ENCODE measurements at regions not wholly inside any gene's neighbourhood (a gene's known extent, or its start where the extent isn't known, plus 50 kb on each side); places are given as distances from the start of the nearest gene placed in this dataset.

DNA sequence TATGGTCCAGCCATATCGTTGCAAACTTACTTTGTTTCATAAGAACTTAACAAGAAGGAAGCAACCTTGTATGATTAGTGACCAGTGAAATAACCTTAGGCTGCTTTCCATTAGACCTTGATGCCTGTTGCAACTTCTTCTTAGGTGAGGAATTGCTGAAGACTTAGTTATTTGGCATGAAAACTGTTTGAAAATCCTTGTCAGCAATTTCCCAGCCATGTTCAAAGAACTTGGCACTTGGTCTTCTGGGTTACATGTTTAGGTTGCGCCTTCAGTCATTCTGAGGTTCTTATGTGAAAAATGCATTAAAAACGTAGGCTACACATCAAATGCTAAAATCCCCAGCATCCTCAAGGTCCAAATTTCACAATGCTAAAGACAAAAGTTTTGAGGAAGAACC is 232.0 kb upstream of the CEP162 start:
- DNase-seq, result no peak

DNA sequence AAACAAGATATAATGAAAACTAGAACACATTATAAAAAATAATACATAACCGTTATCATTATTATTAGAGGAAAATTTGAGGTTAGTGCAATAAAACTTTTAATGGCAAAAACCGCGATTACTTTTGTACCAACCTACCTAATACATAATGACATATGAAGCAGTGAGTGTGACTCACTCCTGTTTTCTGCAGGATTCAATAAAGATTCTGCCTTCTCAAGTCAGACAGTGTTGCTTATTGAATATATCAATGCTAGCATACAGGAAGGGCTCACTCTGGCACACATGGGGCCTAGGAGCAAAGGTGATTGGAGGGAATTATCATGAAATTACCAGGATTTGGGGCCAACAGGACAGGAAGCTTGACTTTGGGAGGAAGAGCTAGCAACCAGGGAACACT is 230.8 kb upstream of the CEP162 start:
- DNase-seq, result no peak

DNA sequence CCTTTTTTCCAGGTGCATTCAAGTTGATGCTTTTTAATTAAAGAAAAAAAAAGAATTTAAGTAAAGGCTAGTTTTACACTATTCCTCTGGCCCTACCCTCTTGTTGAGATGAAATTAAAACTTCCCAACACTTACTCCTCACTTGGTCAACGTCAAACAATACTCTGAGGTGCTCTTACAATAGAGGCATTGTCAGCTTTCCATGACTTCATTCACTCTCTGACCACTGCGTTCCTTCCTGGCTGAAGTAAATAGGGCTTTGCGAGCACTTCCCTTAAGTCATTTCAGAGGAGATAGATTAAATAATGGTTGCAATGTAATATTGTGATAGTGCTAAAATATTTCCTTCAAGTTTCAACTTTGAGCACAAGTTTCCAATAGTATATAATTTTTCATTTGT is 229.8 kb upstream of the CEP162 start:
- DNase-seq, result no peak

DNA sequence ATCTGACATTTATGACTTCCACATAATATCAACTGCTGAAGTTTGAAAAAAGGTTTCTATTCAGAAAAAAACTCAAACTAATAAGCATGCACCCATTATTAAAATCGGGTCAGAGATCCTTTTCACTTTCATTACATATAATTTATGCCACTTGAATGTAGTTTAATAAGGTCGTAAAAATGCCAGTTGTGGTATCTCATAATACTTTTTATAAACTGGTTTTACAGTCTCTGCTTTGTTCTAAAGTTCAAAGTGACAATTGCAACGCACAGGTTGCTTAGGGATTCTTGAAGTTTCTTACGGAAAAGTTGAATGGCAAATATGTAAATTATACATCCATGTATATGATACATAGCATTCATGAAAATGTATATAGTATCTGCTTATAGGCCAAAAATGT is 229.4 kb upstream of the CEP162 start:
- no peak for DNase-seq

DNA sequence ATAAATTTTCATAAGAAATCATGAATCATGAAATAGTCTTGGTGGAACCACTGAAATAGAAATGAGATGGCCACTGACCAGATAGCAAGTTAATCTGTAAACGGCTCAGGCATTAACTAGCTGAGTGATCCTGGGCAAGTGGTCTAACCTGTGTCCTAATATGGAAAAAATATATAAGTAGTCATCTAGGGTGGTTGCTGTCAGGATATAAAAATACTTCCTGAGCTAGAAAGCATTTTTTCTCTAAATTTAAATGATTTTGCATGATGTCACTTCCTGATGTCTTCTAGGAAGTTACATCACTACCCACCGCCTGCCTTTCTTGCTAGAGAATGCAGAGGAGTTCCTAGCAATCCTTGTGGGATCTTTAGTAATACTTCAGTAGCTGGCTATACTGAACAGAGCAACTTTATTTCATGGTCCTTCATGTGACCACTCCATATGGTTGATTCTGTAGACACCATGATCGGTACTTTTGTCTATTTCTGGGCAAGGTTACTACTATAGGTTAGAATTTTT is 228.1 kb upstream of the CEP162 start:
- no peak for DNase-seq

DNA sequence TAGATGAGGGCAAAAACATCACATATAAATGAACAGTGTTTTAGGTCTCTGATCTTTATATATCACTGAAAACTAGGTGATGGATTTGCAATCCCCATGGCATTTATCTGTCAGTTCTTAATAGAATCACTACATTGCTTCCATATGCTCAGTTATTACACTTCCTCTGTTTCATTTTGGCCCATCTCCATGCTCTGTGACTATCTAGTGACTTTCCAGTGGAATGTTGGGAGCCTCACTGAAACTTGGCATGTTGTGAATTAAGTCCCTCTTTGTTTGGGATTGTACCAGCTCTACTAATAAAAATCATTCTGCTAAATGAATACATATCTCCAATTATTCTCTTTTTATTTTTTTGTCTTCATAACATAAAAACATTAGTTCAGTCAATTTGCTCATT is 226.1 kb upstream of the CEP162 start:
- DNase-seq, result no peak

DNA sequence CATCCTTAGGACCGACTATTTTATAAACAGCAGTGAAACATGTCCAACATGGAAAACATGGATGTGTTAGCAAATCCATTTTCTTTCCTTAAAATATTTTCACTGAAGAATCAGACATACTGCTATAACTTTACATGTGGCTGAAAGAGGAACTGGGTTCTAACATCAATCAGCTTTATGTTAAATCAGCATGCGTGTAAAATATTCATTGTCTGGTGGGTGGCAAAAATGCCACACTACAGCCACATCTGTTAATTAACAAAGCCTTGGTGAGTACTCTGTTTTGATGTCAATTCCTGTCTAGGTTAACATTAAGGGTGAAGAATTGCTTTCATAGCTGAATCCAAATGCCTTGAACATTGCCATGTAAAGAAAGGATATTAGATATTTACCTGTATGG is 222.6 kb upstream of the CEP162 start:
- no peak for DNase-seq

DNA sequence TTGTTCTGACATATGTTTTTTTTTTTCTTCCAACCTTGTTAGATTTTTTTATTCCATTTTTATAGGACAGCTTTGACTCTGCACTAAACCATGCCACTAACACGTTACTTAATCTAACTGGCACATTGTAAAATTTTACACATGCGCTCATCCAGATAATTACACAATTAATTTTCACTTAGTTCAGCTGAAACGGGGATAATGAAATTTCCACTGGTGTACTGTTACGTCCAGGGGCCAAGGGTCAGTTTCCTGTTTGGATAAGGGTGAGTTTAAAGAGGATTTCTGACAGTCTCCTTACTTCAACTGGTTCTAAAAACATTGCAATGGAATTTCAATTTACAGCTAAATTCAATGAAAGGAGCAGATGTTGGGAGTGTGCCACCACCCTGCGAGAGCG is 221.8 kb upstream of the CEP162 start:
- DNase-seq, result no peak

DNA sequence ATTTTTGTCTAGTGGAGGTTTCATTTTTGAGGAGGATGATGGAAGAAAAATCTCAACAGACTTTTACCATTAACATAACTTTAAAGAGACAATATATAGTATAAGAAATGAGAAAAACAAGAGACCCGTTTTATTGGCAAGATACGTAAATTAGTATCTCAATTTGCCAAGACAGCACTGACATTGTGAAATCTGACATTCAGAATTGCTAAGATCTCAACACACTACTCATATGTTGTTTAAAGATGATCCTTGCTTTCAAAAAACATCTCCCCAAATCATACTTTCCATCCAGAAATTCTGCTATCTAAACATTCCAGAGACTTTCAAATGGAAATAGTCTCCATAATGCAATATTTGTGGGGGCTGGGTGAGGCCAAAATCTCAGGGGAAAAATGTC is 220.9 kb upstream of the CEP162 start:
- no peak for DNase-seq

DNA sequence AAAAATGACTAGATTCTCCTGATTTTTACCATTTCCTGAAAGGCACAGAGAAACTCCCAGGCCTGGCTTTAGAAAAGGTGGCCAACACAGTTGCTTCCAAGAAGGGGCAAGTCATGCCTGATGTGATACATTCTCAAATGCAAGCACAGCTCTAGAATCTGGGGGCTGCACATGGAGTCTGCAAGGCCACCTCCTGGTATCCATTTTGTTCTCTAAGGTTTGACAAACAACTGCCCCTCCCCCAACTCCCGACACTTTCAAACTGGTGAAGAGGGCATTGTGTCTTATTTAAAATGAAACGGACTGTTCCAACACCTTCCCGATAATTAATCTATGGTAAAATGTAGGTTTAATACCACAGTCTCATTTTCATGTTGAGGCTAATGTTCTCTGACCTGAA is 220.2 kb upstream of the CEP162 start:
- DNase-seq, result no peak

DNA sequence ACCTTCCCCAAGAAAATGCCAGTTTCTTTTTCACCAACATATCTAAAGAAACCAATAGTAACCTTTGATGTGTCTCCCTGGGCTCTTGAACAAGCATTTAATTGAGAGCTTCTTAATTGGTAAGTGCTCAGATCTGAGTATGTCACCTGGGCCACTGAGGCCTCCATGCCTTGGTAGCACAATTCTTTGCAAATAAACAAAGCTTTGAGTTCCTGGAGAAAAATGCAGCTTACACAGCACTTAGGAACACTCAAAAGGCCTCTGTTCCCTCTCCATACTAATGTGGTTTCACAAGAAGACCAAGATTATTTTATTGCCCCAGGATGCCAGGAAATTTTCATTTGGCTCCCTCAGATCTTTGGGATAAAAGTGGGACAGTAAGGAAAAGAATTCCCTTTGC is 217.6 kb upstream of the CEP162 start:
- DNase-seq, result no peak

DNA sequence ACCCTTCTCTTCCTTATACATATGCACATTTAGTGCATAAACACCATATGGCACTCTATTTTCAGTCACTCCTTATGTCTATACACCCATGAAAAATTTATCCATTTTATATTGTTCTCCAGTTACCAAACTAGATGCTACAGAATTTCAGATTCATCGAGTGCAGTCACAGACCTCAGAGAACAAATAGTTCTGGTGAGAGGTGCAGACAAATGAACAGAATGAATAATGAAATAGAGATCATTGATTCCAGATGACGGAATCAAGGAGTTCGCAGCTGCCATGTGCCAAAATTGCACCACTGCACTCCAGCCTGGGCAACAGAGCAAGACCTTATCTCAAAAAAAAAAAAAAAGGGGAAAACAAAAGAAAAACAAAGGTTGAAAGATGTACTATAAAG is 214.8 kb upstream of the CEP162 start:
- no peak for DNase-seq

DNA sequence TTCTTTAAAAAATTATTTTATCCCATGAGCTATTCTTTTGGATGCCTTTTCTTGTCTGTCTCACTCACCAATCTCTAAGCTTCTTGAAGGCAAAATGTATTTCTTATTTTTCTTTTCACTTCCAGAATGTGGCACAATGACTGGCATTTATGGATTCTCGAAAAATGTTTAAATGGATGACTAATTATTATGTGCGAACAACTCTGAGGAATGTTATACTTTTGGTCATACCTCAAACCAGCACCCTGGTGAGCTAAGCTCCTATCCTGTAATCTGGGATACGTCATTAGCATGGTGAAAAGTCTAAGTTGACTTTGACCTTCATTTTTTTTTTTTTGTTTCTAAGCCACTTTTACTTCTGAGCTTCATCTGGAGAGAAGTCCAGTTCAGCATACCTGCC is 214.0 kb upstream of the CEP162 start:
- DNase-seq, result no peak

DNA sequence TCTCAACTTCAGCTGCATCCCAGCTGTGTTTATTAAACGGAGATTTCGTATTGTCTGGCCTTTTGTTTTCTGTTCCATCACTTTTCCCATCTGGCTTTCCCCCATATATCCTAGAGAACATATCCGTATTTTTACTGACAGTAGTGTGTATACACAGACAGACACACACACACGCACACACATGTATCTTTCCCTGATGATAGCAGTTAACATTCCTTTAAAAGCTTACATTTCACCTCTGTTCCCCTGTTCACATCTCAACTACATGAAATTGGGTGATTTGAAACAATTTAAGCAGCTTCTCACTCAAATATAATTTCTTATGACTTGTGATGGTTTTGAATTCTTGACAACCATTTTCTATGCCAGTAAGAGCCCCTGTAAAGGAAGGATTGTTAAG is 207.1 kb upstream of the CEP162 start:
- DNase-seq, result no peak

DNA sequence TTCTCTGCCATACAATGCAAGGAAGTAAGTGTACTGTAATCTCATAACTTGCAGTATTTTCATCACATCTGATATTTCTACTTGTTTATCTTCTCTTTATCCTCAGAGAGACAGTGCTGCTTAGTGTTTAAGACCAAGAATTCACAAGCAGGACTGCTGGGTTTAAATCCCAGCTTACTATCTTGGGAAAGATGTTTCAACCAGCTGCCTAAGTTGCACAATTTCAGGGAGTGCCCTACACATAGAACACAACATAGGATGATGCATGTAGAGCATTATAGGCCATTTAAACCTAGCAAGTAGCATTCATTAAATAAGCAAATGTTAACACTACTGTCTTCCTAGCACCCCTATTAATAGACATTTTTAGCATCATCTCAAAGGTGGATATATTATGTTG is 205.2 kb upstream of the CEP162 start:
- no peak for DNase-seq

DNA sequence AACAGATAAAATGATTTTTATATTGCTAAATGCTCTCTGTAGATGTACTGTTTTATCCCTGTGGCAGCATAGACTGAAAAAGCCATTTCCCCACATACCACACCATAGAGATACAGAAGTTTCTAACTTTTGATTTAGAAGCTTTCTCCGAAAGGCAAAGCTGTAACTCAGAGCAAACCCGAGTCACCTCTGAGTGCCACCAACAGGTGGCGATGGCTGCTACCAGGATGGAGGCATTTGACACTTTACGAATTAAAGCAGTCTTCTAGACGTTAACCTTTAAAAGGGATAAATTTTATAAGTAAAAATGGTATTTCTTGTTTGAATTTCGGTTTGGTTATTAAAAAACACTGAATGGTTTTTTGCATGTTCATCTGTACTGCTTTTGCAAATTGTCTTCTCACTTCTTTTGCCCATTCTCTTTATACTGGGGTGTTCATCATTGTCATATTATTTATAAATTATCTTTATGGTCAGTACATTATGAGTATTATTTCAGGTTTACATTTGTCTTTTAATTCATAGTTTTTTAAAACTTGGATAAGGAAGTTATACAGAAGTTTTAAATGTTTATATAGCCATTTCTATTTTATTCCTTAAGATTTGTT is 201.0 kb upstream of the CEP162 start:
- peak; percentile 18 for DNase-seq

DNA sequence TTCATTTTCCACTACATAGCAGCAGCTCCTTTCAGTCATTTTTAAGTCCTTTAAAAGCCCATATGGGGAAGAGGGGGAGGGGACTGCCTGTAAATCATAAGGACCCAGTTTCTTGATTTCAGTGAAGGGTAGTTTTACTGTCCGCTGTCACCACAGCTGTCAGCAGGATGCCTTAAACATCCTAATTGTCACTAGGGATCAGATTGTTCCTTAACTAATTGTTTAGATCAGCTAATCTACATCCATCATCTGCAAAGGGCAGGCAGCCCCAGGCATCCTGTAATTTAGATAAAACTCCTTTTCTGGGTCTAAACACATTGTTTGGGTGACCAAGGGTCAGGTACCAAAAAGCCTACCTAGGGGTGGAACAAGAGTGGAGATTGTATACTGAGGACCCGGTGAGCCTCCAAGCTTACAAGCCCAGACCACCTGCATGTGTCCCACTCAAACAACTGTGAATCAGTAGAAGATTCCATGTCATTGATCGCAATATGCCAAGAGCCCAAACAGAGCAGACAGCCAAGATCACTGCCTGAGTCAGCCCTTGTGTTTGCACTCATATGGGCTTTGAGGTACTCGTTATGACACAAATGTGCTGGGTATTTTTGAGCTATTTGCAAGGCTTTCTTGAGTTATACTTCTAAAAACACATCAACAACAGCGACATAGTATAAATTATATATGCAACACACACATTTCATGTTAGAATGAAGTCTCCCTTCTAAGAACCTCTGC is 198.7 kb upstream of the CEP162 start:
- no peak for DNase-seq

DNA sequence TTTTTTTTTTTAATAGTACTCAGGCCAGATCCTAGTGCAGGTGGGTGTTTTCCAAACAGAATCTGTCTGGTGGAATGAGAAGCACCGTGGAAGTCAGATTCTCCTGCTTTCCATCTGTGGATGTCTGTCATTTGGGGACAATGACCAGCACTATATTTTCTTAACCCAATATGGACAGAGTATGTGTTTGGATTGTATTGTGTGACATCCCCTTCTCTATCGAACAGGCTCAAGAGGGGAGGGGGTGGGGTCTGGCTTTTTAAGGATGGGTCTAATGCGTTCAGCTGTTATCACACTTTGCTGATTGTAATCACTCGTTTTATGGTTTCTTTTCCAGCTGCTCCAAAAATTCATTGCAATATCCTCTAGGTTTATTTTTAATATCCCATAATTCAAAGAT is 197.5 kb upstream of the CEP162 start:
- no peak for DNase-seq

DNA sequence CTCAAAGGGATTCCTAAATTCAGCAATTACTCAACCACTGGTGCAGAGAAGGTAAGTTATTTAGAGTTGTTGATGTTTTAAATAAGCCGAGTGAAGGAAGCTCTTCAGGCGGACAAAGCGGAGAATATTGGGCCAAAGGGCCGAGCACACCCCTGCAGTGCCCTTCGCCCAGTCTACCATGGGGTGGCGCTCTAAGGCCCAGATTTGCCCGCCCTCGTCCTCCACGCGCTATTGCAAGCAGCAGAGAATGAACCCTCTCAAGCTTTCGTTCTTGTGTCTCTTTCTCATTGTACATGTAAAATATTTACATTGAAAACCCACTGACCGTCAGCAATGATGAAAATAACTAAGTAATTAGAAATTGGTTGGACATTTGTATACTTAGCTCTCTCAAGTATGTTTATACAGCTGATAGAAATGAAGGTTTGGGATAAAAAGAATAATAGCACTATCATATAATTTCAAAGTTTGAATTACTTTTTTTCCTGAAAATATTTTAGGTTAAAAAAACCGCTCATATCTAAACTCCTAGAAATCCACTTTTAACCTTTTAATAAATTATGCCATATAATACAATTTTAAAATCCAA is 195.0 kb upstream of the CEP162 start:
- DNase-seq, result no peak

DNA sequence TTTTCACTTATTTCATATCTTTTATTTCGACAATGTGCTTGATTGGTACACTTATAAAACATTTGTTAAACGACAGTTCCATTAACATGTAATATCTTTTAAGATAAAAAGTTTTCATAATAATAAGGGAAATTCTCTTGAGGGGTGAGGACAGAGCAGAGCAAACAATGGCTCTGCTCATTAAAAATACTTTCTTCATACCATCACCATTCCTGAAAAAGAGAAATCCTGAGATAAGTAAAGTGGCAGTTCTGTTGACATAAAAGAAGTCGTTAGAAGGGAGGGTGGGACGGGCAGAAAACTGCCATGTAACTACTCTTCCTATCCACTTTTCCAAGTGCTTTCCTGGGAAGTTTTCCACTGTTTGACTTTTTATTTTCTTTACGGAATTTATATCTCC is 193.6 kb upstream of the CEP162 start:
- no peak for DNase-seq

DNA sequence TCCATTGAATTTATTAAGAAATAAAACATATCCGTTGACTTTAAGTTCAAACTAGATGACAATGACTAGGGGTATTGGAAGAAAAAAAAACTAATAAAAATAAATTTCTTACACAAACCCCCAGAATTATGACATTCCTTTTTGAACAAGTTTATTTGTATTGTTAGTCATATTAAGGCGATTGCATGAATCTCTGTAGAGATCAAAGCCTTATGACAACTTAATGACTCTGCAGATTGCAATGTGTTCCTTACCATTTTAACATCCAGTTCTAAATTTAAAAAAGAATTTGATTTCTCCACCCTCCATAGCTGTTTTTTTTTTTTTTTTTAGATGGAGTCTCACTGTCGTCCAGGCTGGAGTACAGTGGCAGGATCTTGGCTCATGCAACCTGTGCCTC is 189.8 kb upstream of the CEP162 start:
- DNase-seq, result no peak

DNA sequence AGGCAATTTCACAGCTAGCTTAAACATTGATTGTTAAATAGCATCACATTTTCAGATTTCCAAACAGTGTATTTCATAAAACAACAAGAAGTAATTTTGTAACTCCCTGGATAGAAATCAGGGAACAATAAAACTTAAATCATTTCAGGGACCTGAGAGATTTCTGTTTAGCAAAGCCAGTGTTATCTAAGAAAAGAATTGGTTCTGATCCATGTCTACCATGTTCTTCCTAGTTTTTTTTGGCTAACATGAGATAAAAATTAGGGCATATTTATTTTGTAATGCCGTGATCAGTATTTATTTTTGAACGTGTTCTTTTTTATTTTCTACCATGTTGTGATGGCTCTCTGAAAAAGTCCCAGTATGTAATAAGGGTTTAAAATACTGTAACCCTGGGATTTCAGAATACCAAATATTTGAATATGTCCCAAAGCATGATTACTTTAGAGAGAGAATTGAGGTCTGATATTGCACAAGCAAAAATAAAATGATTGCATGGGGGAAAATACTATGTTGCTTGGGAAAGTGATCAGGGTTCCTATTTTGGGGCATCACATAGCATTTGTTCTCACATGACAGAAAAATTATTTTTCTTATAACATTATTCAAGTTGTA is 188.7 kb upstream of the CEP162 start:
- no peak for DNase-seq

DNA sequence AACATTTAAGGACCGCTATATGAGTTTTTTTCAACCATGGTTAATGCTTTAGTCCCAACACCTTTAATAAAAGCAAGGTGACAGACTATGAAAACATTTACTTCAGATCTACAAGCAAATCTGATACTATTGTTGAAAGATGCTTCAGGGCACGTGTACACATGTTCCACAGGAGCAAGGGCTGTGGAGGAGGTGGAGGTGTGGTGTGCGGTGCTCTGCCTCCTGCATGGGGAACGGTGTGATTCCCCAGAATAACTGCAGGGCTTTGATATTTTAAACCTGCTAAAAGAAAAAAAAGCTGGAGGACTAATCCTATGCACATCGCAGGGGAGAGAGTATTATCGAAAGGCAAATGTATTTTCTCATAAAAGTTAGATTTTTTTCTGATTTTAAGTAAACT is 188.1 kb upstream of the CEP162 start:
- DNase-seq, result no peak

DNA sequence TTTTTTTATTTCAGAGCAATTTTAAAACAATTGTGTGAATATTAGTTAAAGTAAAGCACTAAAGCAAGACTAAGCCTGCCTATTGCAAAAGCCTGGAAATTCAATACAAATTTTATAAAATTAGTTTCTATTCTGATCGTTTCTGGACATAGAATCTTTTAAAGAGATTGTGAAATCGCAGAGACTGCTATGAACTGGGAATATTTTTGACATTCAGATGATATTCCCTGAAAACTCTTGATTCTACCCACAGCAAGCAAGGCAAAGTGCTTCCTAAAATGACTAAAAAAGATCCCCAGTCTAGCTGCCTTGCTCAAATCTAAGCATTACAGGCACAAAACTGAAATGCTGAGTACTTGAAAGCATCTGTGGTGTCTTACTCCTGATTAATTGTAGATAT is 187.6 kb upstream of the CEP162 start:
- no peak for DNase-seq

Measured in NCI-H2029 treated with DMSO at 0.1 percent for 48 hours (cell line).